HG03565 (cell line): ENCODE measurements at regions not wholly inside any gene's neighbourhood (a gene's known extent, or its start where the extent isn't known, plus 50 kb on each side); places are given as distances from the start of the nearest gene placed in this dataset.

Experiments
- ATAC-seq: cut with Tn5 transposase; IDR thresholded peaks from one replicate; pipeline ENCODE4 v1.9.1; 2021; ENCODE audit warnings: mild to moderate bottlenecking, moderate library complexity; ENCODE audit not compliant: unreplicated experiment

DNA sequence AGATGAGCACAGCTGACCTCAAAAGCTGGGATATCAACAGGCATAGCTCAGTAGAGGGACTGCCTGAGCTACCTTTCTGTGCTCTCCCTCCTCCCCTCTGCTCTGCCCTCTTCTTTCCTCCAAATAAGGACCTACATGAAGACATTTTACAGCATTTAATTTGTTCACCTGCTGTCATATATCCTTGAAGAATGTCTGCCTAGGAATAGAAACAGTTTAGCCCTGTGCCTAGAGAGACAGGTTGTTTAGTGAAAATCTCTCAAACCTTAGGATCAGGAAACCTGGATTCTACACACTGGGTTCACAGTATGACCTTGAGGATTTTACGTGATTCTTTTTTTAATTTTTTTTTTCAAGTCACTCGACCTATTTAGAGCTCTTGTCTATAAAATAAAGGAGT lies 213.0 kb upstream of the SETBP1 start:
- ATAC-seq = no peak

DNA sequence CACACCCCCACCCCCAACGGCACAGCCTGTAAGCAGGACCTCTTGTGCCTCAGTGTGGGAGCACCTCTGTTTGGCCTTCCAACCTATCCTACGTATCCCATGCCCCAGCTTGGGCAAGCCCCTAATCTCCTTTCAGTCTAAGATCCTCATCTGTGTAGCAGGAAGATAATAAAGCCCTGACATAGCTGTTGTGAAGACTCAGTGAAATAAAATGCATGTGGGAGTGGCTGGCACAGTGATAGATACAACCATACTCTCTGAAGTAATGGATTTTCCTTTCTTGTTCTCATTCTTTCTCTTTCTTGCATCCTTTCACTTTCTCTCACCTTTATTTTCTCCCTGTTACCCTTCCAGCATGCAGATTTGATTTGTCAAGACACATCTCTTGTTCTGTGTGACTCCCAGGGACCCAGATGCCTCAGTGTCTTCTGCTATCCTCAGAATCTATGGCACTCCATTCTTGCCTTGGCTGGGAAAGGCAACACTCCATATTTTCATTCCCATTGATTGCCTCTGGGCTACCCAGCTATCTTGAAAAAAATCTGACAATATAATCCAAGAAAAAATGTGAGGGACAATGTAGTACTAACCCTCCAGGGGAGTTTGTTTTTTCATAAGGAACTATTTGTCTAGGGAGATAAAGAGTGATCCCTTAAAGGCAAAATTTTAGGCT lies 207.2 kb upstream of the SETBP1 start:
- ATAC-seq = no peak

DNA sequence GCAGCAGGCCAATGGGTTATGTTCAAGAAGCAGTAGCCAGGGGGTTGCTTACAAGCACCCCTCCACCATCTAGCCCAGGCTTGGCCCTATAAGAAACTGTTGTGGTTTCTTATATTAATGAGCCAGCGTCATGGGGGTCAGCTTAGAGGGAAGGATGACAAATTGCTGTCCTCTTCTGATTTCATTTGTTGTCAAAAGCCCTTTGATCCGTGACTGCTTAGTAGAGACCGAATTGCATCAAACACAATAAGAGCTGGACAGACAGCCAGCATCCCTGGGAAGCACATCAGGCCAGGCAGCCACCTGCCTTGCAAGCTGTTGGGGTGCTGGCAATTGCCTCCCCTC lies 206.6 kb upstream of the SETBP1 start:
- no peak for ATAC-seq

DNA sequence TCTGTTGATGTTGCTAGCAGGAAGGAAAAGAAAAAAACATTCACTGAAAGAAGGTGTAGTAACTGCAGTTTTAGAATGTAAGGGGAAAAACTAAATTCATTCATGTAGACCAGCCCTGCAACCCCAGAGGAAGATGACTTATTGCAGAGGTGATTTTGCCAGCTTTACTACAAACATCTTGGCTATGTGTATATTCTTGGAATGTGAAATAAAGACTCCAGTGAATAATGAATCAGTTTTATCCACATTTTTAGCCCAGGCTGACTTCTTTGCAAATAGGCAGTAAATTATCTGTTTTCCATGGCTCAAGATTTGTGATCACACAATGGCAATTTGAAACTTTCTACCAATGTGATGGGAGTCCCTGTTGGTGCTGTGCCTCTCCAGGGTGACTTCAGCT lies 206.1 kb upstream of the SETBP1 start:
- ATAC-seq = no peak

DNA sequence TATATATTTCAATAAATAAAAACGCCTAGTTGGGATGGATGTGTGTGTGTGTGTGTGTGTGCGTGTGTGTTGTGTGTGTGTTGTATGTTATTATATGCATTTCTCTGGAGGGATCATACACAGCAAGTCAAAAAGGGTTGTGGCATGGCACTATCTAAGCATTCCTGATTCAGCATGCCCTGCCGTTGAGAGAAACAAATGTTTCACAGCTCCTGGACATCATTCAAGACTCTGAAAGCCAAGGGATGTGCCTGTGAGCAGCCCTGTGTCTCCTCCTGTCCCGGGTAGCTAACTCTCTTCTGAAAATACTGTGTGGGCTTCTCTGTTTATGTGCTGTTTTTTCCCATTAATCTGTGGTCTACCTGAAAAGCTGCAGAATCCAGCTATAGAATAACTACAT lies 197.9 kb upstream of the SETBP1 start:
- ATAC-seq = no peak

DNA sequence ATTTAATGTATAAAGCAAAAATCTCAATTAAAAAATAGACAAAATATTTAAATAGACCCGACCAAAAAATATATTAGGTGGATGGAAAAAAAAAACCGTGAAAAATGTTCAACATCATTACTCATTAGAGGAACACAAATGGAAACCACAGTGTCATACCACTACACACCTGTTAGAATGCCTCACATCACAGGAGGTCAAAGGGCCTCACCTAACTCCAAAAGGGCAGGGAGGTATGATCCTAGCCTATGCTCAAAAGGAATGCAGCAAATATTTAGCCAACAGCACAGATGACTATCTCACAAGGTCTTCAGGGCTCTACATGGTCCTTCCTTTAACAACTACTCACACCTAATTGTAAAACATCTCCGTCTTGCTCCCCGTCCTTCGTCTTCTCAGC lies 185.5 kb upstream of the SETBP1 start:
- ATAC-seq = no peak

DNA sequence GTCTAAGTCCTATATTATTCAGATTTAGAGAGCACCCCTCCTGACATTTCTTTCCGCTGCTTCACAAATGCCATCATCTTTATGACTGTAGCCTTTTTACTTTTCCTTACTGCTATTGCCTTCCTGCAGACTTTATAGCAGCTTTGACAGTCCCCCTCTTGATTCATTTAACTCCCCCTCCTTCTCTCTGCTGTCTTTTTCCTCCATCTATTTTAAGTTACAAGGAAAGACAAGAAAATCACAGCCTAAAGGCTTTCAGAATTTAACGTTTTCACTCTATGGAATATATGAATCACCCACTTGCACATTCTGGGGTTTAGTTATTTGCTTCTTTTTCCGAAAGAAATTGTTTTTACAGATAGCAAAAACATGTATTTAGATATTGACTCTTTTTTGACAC lies 183.4 kb upstream of the SETBP1 start:
- ATAC-seq = no peak

DNA sequence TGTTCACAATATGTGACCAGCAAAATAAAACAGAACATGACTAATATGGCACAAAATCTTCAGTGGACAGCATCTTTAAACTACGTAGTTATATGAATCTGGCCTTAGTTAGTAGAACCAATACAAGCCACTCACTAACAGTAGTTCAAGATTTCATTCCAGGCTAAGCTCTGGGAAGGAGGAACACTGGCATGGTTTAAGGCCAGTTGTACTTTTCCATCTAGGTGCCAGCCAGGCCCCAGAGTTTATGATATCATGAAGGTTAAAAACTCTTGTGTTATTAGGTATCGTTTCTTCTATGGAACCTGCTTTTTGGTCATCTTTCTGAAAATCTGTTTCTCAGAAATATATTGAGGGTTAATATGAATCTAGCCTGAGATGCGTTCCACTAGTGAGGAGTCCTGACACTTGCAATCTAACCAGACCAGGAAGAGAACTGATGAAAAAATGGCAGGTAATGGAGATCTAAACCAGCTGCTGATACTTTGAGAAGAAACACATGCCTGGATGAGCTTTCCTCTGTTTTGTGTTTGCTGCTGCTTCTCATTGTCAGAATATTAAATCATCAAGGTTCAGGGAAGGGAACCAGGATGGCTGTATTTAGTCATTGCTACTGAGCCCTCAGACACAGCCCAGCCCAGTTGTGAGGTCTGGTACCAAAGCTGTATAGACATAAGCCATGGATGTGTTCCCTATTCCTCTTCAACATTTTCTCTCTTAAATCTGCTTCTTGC lies 182.8 kb upstream of the SETBP1 start:
- ATAC-seq = no peak

DNA sequence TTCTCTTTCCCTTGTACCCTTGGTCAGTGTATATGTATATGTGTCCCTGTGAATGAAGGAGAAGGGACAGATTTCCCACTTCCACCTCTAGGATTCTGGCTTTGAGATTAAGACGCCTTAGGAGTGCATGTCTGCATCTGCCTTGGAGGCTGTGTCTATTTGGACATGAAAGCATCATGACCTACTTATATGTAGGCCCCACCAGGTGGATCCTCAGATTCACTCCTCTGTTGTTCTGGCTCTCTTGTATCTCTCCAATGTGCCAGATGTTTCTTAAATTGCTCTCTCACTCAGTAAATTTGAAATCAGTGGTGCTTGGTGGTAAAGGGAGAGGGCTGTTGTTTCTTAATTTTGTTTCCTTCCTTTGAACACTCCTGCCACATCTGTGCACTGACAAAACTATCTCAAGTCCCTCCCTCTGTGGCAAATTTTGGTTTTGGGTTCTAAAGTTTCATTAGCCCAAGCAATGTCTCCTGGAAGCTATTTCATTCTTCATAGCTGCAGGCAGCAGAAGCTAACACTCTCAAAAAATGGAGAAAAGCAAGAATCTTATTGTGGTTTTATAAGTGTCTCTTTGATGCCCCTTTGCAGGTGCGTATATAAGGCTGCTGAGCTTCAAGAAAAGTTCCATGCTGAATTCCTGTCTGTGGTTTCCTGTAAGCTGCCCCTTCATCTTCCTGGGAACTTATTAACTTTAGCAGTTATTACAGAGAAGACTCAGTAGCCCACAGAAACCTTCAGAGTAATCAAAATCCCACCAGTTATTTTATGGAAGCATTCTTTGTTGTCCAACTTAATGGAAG lies 179.7 kb upstream of the SETBP1 start:
- no peak for ATAC-seq

DNA sequence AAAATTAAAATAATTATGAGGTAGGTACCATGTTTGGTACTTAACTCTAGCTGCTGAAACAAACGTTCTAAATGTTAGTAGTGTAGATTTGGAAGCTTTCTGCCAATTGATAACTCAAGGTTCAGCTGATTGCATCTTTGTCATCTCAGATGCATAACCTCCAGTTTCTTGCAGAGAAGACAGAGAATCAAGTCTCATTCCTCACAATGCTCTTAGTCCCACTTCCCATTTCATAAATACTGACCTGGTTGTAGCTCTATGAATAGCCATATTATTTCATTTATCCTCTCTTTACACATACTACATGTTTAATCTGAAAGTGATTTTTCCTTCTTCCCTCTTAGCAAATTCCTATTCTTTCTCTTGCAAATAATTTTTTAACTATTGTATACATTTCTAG lies 178.5 kb upstream of the SETBP1 start:
- no peak for ATAC-seq

DNA sequence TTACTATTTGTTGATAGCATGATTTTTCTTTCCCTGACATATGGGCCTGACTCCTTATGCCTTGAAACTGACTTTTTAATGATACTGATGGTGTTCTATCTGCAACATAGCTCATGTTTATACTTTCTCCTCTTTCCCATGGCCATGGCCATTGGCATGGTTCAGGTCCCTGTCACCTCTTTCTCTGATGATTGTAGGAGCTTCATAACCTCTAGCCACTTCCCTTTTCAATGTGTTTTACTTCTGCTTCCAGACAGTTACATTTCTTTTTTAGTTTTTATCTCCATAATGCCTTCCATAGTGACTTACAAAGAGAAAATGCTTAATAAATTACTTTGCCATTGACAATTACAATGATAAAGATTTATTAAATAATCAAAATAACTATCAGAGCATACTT lies 177.9 kb upstream of the SETBP1 start:
- ATAC-seq = peak; percentile 42

DNA sequence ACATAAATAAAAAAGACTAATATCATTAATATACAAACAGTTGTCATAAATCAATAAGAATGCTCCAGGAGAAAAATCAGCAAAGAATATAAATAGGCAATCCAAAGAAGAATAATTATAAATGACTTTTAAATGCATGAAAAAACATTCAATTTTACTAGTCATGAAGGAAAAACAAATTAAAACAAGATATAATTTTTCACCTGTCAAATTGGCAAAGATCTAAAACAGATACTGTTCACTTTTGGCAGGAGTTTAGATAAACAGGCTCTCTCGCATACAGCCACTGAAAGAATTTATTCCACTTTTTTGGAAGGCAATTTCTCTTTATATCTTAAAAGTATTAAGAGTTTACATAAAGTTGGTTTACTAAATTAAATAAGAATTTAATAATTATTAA lies 176.8 kb upstream of the SETBP1 start:
- ATAC-seq = no peak

DNA sequence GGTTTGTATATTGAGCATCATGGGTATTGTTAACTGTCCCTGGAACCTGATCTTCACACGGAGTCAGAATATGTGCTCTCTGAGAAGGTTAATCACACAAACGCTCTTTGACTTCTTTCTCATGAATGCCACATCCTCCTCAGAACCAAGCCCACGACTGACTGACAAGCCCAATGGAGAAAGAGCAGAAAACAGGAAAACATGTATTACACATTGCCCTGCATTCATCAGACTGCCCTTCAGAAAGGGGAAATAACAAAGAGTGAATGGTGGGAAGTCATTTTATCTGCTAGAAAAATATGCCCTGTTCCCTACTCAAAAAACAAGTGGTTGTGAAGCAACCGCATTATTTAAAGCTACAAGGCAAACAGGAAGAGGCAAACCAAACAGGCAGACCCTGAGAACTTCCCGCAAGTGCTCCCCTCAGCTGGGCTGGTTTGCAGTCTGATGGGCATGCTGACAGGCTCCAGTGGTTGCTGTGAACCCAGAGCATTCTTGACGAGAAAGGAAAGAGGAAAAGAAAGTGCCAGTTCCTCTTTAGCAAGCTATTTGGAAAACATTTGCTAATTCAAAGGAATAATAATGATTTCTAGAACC lies 172.9 kb upstream of the SETBP1 start:
- ATAC-seq = peak; percentile 73

DNA sequence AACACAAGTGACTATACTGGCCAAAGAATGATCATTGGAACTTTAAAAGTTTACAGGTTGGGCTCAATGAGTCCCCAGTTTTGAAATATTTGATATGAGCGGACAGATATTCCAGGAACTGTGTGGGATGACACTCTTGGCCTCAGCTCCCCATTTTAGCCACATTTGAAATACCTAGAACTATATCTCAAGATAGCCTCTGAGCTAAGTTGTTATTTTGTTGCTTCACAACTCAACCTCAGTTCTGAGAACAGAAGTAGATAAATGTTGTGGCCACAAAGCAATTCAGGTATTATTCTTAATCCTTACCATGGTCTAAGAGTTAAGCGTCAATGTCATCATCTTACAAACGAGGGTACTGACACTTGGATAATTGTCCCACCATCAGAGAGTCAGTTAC lies 172.2 kb upstream of the SETBP1 start:
- ATAC-seq = no peak

DNA sequence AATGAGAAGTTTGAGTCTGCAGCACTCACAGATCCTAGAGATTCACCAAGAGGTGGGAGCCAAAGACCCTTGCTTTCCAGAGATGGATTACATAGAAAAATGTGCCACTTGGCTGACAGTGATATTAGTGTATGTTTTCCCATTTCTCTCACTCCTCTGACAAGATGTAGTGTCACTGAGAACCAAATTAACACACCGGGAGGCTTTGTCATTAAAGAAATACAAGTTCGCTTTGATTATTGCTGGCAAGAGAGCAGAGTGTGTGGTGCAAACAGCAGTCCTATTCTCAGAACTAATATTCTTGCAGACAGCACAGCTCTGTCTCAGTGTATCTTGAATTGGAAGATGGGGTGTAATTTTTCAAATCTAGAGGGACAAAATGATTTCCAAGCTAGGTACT lies 171.6 kb upstream of the SETBP1 start:
- no peak for ATAC-seq

DNA sequence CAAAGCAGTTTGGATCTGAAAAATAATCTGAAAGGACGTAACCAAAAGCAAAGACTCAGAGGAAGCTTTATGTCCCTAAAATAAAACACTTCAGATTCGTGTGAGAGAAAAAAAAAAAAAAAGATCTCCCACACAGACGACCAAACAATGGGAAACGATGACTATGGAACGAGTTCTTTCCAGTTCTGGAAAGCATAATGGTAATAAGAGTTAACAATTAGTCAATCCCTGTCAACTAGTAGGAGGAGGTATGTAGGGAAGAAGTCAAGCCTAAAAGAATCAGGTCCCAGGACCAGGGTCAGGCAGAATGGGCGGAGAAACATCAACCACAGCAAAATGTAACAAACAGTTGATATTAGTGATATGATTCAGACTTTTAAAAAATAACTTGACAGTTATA lies 170.3 kb upstream of the SETBP1 start:
- ATAC-seq = no peak

DNA sequence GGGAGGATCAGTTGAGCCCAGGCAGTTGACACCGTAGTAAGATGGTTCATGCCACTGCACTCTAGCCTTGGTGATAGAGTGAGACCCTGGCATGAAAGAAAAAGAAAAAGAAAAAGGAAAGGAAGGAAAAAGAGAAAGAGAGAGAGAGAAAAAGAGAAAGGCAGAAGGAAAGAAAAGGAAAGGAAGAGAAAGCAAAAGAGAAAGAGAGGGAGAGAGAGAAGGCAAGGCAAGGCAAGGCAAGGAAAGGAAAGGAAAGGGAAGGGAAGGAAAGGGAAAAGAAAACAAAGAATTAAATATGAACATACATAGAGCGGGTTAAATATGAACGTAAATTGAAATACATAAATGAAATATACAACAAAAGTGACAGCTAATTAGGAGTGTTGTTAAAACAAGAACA lies 167.5 kb upstream of the SETBP1 start:
- ATAC-seq = no peak

DNA sequence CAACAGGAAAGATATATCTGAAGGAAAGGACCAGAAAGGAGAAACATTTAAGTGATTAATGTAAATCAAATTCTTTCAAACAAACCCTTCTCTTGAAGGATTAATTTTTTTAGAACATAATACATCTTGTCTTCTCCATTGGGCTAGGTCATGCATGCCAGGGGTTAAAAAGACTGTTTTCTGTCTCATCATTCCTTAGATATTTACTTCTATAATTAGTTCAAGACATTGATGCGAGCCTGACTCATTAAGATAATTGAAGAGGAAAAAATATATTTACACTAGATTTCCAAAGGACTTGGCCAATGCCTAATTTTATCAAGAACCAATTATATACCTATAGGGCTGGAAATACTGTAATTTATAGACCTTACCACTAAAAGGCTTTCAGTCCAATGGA lies 166.6 kb upstream of the SETBP1 start:
- ATAC-seq = no peak

DNA sequence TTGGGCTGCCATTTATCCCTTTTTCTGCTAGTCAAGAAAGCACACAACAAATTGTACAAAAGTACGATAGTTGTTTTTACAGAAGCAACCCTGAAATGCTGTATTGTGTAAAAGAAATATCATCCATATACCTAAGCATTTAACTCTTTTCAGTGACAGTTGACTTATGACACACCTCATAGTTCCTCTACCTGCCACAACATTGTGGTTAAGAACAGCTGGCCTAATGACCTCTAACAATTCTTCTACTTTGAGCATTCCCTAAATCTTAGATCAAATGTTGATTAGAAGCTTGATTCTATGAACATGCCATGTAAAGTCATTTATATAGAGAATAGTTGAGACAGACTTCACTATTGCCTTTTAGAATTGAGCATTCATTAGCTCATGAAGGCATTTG lies 165.9 kb upstream of the SETBP1 start:
- no peak for ATAC-seq

DNA sequence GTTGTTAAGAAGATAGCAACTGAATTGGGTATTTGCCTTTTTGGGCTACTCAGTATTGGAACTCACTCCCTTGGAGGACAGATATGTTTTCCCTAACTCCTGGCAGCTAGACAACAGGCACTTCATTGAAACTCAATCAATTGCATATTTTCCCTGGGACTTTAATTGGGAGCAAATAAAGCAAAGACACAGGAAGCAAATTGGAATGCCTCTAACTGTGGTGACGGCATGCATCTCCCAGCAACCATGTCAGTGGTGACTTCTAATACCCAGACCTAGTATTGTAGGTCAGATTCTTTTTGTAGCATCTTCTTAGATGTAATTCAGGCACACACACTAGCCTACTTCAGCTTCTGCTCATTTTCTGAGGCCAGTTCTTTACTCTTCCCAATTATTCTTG lies 164.2 kb upstream of the SETBP1 start:
- no peak for ATAC-seq

DNA sequence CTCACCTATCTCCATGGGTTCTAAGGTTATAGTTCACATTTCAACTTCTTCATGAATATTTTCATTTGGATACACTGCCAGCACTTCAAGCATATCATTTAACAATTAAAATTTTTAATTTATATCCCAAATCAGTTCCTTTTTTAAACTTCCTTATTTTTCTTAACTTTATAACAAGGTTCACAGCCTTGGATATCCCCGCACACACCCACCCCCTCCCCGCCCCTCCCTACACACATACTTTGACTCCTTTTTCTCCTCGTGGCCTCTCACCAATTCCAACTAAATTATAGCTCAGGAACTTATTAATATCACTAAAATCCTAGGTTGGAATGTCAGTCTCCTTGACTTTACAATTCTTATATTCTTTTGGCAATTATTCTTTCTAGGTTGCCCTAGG lies 163.6 kb upstream of the SETBP1 start:
- no peak for ATAC-seq

DNA sequence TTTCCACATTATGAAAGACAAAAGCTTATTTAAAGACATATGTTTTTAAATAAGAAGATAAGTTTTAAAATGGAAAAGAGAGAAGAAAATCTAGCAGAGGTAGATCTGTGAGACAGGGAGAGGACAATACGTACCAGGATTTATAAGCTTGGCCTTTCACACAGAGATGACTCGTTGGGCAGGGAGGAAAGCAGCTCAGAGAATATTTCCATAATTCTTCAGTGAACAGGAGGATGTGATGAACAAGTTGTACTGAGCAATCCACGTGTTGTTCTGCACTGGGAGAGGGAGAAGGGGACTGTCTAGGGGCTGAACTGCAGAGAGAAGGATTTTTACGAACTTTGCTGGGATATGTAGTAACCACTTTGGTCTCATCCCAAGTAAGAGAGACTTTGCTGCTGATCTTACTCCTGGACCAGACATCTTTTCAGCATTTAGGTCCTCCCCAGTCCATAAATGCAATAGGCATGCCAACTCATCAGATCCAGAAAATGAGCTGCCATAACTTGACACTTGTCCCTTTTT lies 162.5 kb upstream of the SETBP1 start:
- ATAC-seq = no peak
